Right lobe of liver (tissue), 4 donors: ENCODE measurements at regions not wholly inside any gene's neighbourhood (a gene's known extent, or its start where the extent isn't known, plus 50 kb on each side); places are given as distances from the start of the nearest gene placed in this dataset.

Experiments used
- POLR2A ChIP-seq: fragments of 450-650 bp; IDR thresholded peaks from one replicate; pipeline ENCODE4 v1.6.1; 2017; ENCODE audit warnings: antibody characterized with exemption, mild to moderate bottlenecking
- TF ChIP-seq, protein P1 (sequence below), 4 donors: fragments of 200-600 bp in 3 of 4; fragments of 450-650 bp in 1 of 4; IDR thresholded peaks; one replicate each; pipeline versions ENCODE4 v1.5.1 to v1.8.0; 2016 to 2022; ENCODE audit warnings: antibody characterized with exemption in 4 of 4, mild to moderate bottlenecking in 2 of 4
- donor health status: DM: no; HTN: no; CAD: no.
- donor health status: DM: no; HTN: no; CAD: no.
- donor health status: DM: no; HTN: yes; CAD: no.

DNA sequence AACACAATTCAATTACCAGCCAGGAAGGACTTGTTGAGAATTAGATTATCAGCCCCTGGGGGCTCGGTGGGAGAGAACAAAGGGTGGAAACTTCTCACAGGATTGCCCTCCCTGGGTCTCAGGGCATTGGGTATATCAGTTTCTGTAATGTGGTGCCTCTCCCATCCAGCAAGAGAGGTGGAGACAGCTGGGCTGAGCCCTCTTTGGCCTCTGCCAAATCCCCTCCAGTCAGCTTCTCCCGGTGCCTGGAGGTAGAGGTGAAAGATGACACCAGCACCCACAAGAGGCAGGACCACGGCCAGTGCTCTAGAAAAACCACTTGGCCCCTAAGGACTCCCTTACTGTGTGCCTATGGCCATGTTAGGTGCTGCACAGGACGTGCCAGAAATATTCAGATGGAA, 179.7 kb downstream of the HAUS1 start:
- no peak for TF ChIP-seq POLR2A
- TF ChIP-seq, protein P1, sequence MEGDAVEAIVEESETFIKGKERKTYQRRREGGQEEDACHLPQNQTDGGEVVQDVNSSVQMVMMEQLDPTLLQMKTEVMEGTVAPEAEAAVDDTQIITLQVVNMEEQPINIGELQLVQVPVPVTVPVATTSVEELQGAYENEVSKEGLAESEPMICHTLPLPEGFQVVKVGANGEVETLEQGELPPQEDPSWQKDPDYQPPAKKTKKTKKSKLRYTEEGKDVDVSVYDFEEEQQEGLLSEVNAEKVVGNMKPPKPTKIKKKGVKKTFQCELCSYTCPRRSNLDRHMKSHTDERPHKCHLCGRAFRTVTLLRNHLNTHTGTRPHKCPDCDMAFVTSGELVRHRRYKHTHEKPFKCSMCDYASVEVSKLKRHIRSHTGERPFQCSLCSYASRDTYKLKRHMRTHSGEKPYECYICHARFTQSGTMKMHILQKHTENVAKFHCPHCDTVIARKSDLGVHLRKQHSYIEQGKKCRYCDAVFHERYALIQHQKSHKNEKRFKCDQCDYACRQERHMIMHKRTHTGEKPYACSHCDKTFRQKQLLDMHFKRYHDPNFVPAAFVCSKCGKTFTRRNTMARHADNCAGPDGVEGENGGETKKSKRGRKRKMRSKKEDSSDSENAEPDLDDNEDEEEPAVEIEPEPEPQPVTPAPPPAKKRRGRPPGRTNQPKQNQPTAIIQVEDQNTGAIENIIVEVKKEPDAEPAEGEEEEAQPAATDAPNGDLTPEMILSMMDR (IDR thresholded peaks at IDR 0.05): no peak
